K562 (cell line): ENCODE measurements at regions not wholly inside any gene's neighbourhood (a gene's known extent, or its start where the extent isn't known, plus 50 kb on each side); places are given as distances from the start of the nearest gene placed in this dataset.
A peak's percentile ranks its signal among the peaks of the same experiment; 100 is the strongest.

Experiments used
- ATAC-seq: fragments of 200-7000 bp; cut with Tn5 transposase; 3 replicates; pipeline ENCODE4 v1.9.1; 2020; ENCODE audit warnings: moderate library complexity
- BruUV-seq: library from RNA; stranded (reverse); fragments of 400-500 nt; replicated peaks from 2 replicates; lab custom pipeline; 2021; lab: Mats Ljungman, UMichigan
- CTCF ChIA-PET: fragments of 300-600 bp; formaldehyde crosslinking; extraction: SDS; loops from one replicate; lab custom pipeline; 2021; ENCODE audit warnings: low intra/inter-chr PET ratio; lab: Yijun Ruan, JAX
- POLR2A ChIA-PET: fragments of 300-600, 350-650 bp; sonication (Branson Sonifier 250); formaldehyde crosslinking; extraction: SDS; loops from one replicate; lab custom pipeline; 2021; ENCODE audit warnings: antibody characterized with exemption, inconsistent platforms; lab: Yijun Ruan, JAX
- DNase-seq, 4 experiments: peaks; one replicate each; pipeline versions ENCODE4 v3.0.0 to v3.0.0-alpha.2; 2011 to 2018; ENCODE audit warnings: low spot score in 3 of 4, mixed read lengths in 3 of 4; ENCODE audit errors: extremely low read depth in 1 of 4
- FAIRE-seq: peaks from 2 replicates; lab custom pipeline; 2011; peaks lifted over from hg19 to GRCh38; lab: Jason Lieb, UNC
- H2AFZ ChIP-seq: 2 replicates; pipeline ENCODE4 v1.6.0; 2011; ENCODE audit warnings: low read depth, low read length, control low read depth, inconsistent platforms
- H3K27ac ChIP-seq: fragments of 200-600 bp; 3 replicates; pipeline ENCODE4 v1.8.0; 2011; ENCODE audit warnings: low read depth, mild to moderate bottlenecking, control low read depth, inconsistent platforms, low read length, moderate library complexity, mixed read lengths; ENCODE audit errors: extremely low read depth
- H3K27me3 ChIP-seq, 2 experiments: fragments of 300-600 bp in 1 of 2; 2 replicates in 1 of 2; 3 replicates in 1 of 2; pipeline versions ENCODE4 v1.6.0 to v1.8.0; 2011; ENCODE audit warnings: inconsistent platforms in 2 of 2, low read length in 2 of 2, mild to moderate bottlenecking in 1 of 2, mixed read lengths in 1 of 2, moderate library complexity in 1 of 2; ENCODE audit not compliant: control insufficient read depth in 2 of 2, insufficient read depth in 2 of 2
- H3K36me3 ChIP-seq: fragments of 300-600 bp; 3 replicates; pipeline ENCODE4 v1.8.0; 2011; ENCODE audit warnings: mild to moderate bottlenecking, low read length, inconsistent platforms; ENCODE audit not compliant: control insufficient read depth, insufficient read depth
- H3K4me1 ChIP-seq, 2 experiments: fragments of 200-600 bp in 1 of 2; replicated peaks in 1 of 2; 2 replicates in 1 of 2; 3 replicates in 1 of 2; pipeline versions ENCODE4 v1.5.1 to v1.8.0; 2011; ENCODE audit warnings: inconsistent platforms in 2 of 2, low read length in 2 of 2, mild to moderate bottlenecking in 1 of 2, mixed read lengths in 1 of 2, moderate library complexity in 1 of 2; ENCODE audit not compliant: control insufficient read depth in 2 of 2, insufficient read depth in 2 of 2
- H3K4me2 ChIP-seq: 2 replicates; pipeline ENCODE4 v1.6.1; 2011; ENCODE audit warnings: low read length, control low read depth, inconsistent platforms, mixed read lengths; ENCODE audit not compliant: insufficient read depth
- H3K4me3 ChIP-seq: fragments of 200-600 bp; sonication (generic), shearing (Covaris generic); 2 replicates; pipeline ENCODE4 v1.5.1; 2016; ENCODE audit warnings: control low read depth, inconsistent platforms
- H3K79me2 ChIP-seq: fragments of 200-600 bp; 3 replicates; pipeline ENCODE4 v1.8.0; 2011; ENCODE audit warnings: low read length, inconsistent platforms; ENCODE audit not compliant: control insufficient read depth, insufficient read depth
- H3K9ac ChIP-seq, 2 experiments: 2 replicates each; pipeline versions ENCODE4 v1.6.0 to v1.6.1; 2011; ENCODE audit warnings: low read depth in 2 of 2, low read length in 2 of 2, control low read depth in 1 of 2, inconsistent platforms in 1 of 2, mild to moderate bottlenecking in 1 of 2, mixed read lengths in 1 of 2; ENCODE audit not compliant: insufficient read depth in 1 of 2
- H3K9me1 ChIP-seq: one replicate; pipeline ENCODE4 v1.6.0; 2011; ENCODE audit warnings: inconsistent platforms, mild to moderate bottlenecking, low read length, moderate library complexity; ENCODE audit not compliant: control insufficient read depth, insufficient read depth
- H3K9me3 ChIP-seq: replicated peaks from 2 replicates; pipeline ENCODE4 v1.5.1; 2011; ENCODE audit warnings: low read depth, low read length, inconsistent platforms; ENCODE audit not compliant: control insufficient read depth, insufficient read depth
- H4K20me1 ChIP-seq: replicated peaks from 2 replicates; pipeline ENCODE4 v1.6.1; 2011; ENCODE audit warnings: low read length, inconsistent platforms, mixed read lengths; ENCODE audit not compliant: control insufficient read depth, insufficient read depth
- AFF4 ChIP-seq: sonication (generic); formaldehyde crosslinking; IDR thresholded peaks from 2 replicates; pipeline ENCODE4 v1.8.0; 2023; ENCODE audit warnings: mild to moderate bottlenecking, missing genetic modification reagents
- ARHGAP35 ChIP-seq: fragments of 450-650 bp; IDR thresholded peaks from 2 replicates; pipeline ENCODE4 v1.6.1; 2018; ENCODE audit not compliant: partially characterized antibody
- FOXP1 ChIP-seq: sonication (generic); formaldehyde crosslinking; IDR thresholded peaks from 2 replicates; pipeline ENCODE4 v1.8.0; 2022; ENCODE audit warnings: mild to moderate bottlenecking, missing genetic modification reagents
- HNRNPH1 ChIP-seq: fragments of 200-400 bp; formaldehyde crosslinking; optimal IDR thresholded peaks from 2 replicates; pipeline ENCODE3; 2017; ENCODE audit warnings: low read depth, mild to moderate bottlenecking, low read length, moderate library complexity
- KLF1 ChIP-seq: fragments of 450-650 bp; IDR thresholded peaks from 2 replicates; pipeline ENCODE4 v1.6.1; 2016; ENCODE audit warnings: missing genetic modification characterization, missing compliant biosample characterization
- MBD1 ChIP-seq: fragments of 250-450 bp; sonication (Bioruptor Pico); IDR thresholded peaks from 2 replicates; pipeline ENCODE4 v1.8.0; 2022; ENCODE audit warnings: inconsistent platforms
- PHF21A ChIP-seq: fragments of 450-650 bp; IDR thresholded peaks from 2 replicates; pipeline ENCODE4 v1.6.1; 2017; ENCODE audit warnings: low read depth, borderline replicate concordance
- PML ChIP-seq: IDR thresholded peaks from 2 replicates; pipeline ENCODE4 v1.6.1; 2012; ENCODE audit warnings: low read length, inconsistent platforms
- POLR2A ChIP-seq: fragments of 450-650 bp; conservative IDR thresholded peaks from 2 replicates; pipeline ENCODE4 v1.6.1; 2016
- SNAPC5 ChIP-seq: fragments of 250-450 bp; sonication (Bioruptor Pico); IDR thresholded peaks from 2 replicates; pipeline ENCODE4 v1.8.0; 2021; ENCODE audit warnings: moderate library complexity, mild to moderate bottlenecking, inconsistent platforms
- SUPT5H ChIP-seq: fragments of 450-650 bp; IDR thresholded peaks from 2 replicates; pipeline ENCODE4 v1.6.1; 2016
- TBP ChIP-seq: optimal IDR thresholded peaks from 2 replicates; pipeline ENCODE3; 2011; ENCODE audit warnings: low read depth, low read length, improper control_type of control experiment
- TEAD4 ChIP-seq, 2 experiments: sonication (generic) in 1 of 2; formaldehyde crosslinking in 1 of 2; IDR thresholded peaks; 2 replicates each; pipeline versions ENCODE4 v1.6.1 to v1.8.0; 2012 to 2022; ENCODE audit warnings: borderline replicate concordance in 1 of 2, inconsistent platforms in 1 of 2, low read length in 1 of 2, mild to moderate bottlenecking in 1 of 2, missing genetic modification reagents in 1 of 2
- ZNF436 ChIP-seq: fragments of 250-450, 450-650 bp; sonication (Bioruptor Pico); formaldehyde crosslinking; IDR thresholded peaks from 2 replicates; pipeline ENCODE4 v1.7.0; 2020; ENCODE audit warnings: mild to moderate bottlenecking
- ZNF561 ChIP-seq: fragments of 450-650 bp; formaldehyde crosslinking; conservative IDR thresholded peaks from 2 replicates; pipeline ENCODE4 v1.4.0; 2020; ENCODE audit warnings: mild to moderate bottlenecking, moderate library complexity
- WGBS: fragments of 100-300 bp; shearing (Covaris generic); methylation state at CpG from one replicate; pipeline ENCODE4 v1.1.6; 2016; ENCODE audit warnings: low coverage, mixed read lengths; ENCODE audit not compliant: insufficient coverage; ENCODE audit errors: missing lambda C conversion rate; 5-methylcytosine and 5-hydroxymethylcytosine counted together
- in situ Hi-C: fragments of 300-500 bp; cut with MboI; formaldehyde crosslinking; loops from 4 replicates; pipeline ENCODE4 v1.15.0; 2018; ENCODE audit warnings: inconsistent platforms, mixed read lengths
- intact Hi-C: fragments of 100-400 bp; cut with micrococcal nuclease; formaldehyde crosslinking; loops from 2 replicates; pipeline ENCODE4 v1.14.2; 2022

- Histone ChIP-seq H3K9me1 (no peaks in the 10 kb centered on the region), H4K20me1 (no peaks in the 10 kb centered on the region), H2AFZ (no peak overlapping the region), H3K9ac (no peak overlapping the region), H3K4me3 (no peak overlapping the region), H3K9me3 (no peaks in the 10 kb centered on the region), H3K4me2 (no peak overlapping the region), H3K36me3 (no peaks in the 10 kb centered on the region), H3K79me2 (no peaks in the 10 kb centered on the region), H3K27me3 (no peaks in the 10 kb centered on the region; a peak in 2 of 5 replicates), H3K27ac (no peak overlapping the region), H3K4me1 (no peaks in the 10 kb centered on the region)
- POLR2A ChIA-PET: interaction anchor here (0.7 kb wide), 1 partner anchor 13 kb away, joined by 4 read pairs; no protein-coding TSS in a partner anchor
- in situ Hi-C loops: loop anchor here (25.0 kb wide), 1 partner anchor 1107 kb away; no protein-coding TSS in a partner anchor
- intact Hi-C loops: no loop called here
- ATAC-seq (no peak), FAIRE-seq (no peak), DNase-seq (no peak)
- no peak for TF ChIP-seq ZNF436 (CRISPR knock-in tag)
- peak; percentile 64 for TF ChIP-seq TBP
- TF ChIP-seq FOXP1 (CRISPR knock-in tag): no peak
- TF ChIP-seq TEAD4 (IDR thresholded peaks at IDR 0.05; ENCODE audit: low read length): peak; percentile 20; the same call in 1 of the 2 replicates
- no peak for TF ChIP-seq TEAD4 (CRISPR knock-in tag; IDR thresholded peaks at IDR 0.05; ENCODE audit: borderline replicate concordance)
- TF ChIP-seq ZNF561: no peak
- TF ChIP-seq POLR2A: peak; percentile 33; the same call in 1 of the 2 replicates
- no peak for TF ChIP-seq ARHGAP35
- no peak for TF ChIP-seq AFF4 (CRISPR knock-in tag)
- TF ChIP-seq HNRNPH1: no peak
- peak; percentile 53 for TF ChIP-seq PML
- no peak for TF ChIP-seq KLF1 (tag)
- no peak for TF ChIP-seq MBD1
- no peak for TF ChIP-seq PHF21A
- no peak for TF ChIP-seq SNAPC5 (CRISPR knock-in tag)
- no peak for TF ChIP-seq SUPT5H
- WGBS: 12% methylated on average over 2 of the region's 2 CpGs
- CTCF ChIA-PET: no interaction called here
- BruUV-seq: no TSS peak
Measured at GRCh38 chr20:52094693-52095092, 96.9 kb downstream of the ZFP64 start.
